IMR-90 (cell line): ENCODE measurements at regions not wholly inside any gene's neighbourhood (a gene's known extent, or its start where the extent isn't known, plus 50 kb on each side); places are given as distances from the start of the nearest gene placed in this dataset.

Experiments used
- ATAC-seq: fragments of 200-7000 bp; cut with Tn5 transposase; 2 replicates; pipeline ENCODE4 v1.9.1; 2020; ENCODE audit warnings: low read depth, mild to moderate bottlenecking, moderate library complexity
- BruUV-seq: library from RNA; stranded (reverse); fragments of 400-500 nt; replicated peaks from 2 replicates; lab custom pipeline; 2021; lab: Mats Ljungman, UMichigan
- CTCF ChIA-PET: fragments of 300-600 bp; formaldehyde crosslinking; extraction: SDS; loops from one replicate; lab custom pipeline; 2021; ENCODE audit warnings: antibody characterized with exemption; lab: Yijun Ruan, JAX
- POLR2A ChIA-PET: fragments of 300-600 bp; sonication (Branson Sonifier 250); formaldehyde crosslinking; loops from one replicate; lab custom pipeline; 2022; ENCODE audit warnings: antibody characterized with exemption; ENCODE audit not compliant: unreplicated experiment; lab: Charles Lee
- DNase-seq: peaks from one replicate; pipeline ENCODE4 v3.0.0; 2013
- H2AFZ ChIP-seq: replicated peaks from 2 replicates; pipeline ENCODE3; 2013; ENCODE audit warnings: low read length, mild to moderate bottlenecking; ENCODE audit not compliant: poor library complexity
- H2AK5ac ChIP-seq: 2 replicates; pipeline ENCODE4 v1.6.1; 2013; ENCODE audit warnings: low read depth, low read length, inconsistent platforms
- H2AK9ac ChIP-seq: replicated peaks from 2 replicates; pipeline ENCODE3; 2013; ENCODE audit warnings: mild to moderate bottlenecking, low read depth, low read length, moderate library complexity; ENCODE audit not compliant: poor library complexity
- H2BK120ac ChIP-seq: 2 replicates; pipeline ENCODE4 v1.6.1; 2013; ENCODE audit warnings: low read depth, low read length, inconsistent platforms
- H2BK15ac ChIP-seq: 3 replicates; pipeline ENCODE4 v1.6.1; 2013; ENCODE audit warnings: low read depth, low read length, inconsistent platforms
- H2BK20ac ChIP-seq: 2 replicates; pipeline ENCODE4 v1.6.1; 2013; ENCODE audit warnings: low read depth, mild to moderate bottlenecking, inconsistent platforms, low read length, moderate library complexity
- H2BK5ac ChIP-seq: 2 replicates; pipeline ENCODE4 v1.6.1; 2013; ENCODE audit warnings: mild to moderate bottlenecking, low read depth, low read length, inconsistent platforms; ENCODE audit not compliant: poor library complexity, severe bottlenecking
- H3K14ac ChIP-seq: replicated peaks from 2 replicates; pipeline ENCODE4 v1.6.1; 2013; ENCODE audit warnings: low read depth, low read length, inconsistent platforms
- H3K18ac ChIP-seq: 2 replicates; pipeline ENCODE4 v1.6.1; 2013; ENCODE audit warnings: low read depth, low read length, control low read depth
- H3K23ac ChIP-seq: 2 replicates; pipeline ENCODE4 v1.6.1; 2013; ENCODE audit warnings: low read depth, low read length, inconsistent platforms
- H3K27ac ChIP-seq: 2 replicates; pipeline ENCODE4 v1.5.1; 2013; ENCODE audit warnings: mild to moderate bottlenecking, control low read depth, low read length; ENCODE audit not compliant: insufficient read depth
- H3K27me3 ChIP-seq: 2 replicates; pipeline ENCODE4 v1.6.1; 2013; ENCODE audit warnings: low read length; ENCODE audit not compliant: control insufficient read depth, insufficient read depth
- H3K36me3 ChIP-seq: 2 replicates; pipeline ENCODE4 v1.6.1; 2013; ENCODE audit warnings: low read length, mixed read lengths; ENCODE audit not compliant: control insufficient read depth, insufficient read depth
- H3K4ac ChIP-seq: 2 replicates; pipeline ENCODE4 v1.6.1; 2013; ENCODE audit warnings: low read depth, low read length, inconsistent platforms
- H3K4me1 ChIP-seq: 2 replicates; pipeline ENCODE4 v1.6.1; 2013; ENCODE audit warnings: low read length, mixed read lengths; ENCODE audit not compliant: control insufficient read depth, insufficient read depth
- H3K4me2 ChIP-seq: 2 replicates; pipeline ENCODE4 v1.6.1; 2013; ENCODE audit warnings: low read depth, mild to moderate bottlenecking, control low read depth, low read length, moderate library complexity
- H3K4me3 ChIP-seq: 2 replicates; pipeline ENCODE4 v1.5.1; 2013; ENCODE audit warnings: low read depth, mild to moderate bottlenecking, control low read depth, low read length, moderate library complexity; ENCODE audit not compliant: insufficient read depth
- H3K56ac ChIP-seq: 2 replicates; pipeline ENCODE4 v1.6.1; 2013; ENCODE audit warnings: low read length, inconsistent platforms; ENCODE audit not compliant: insufficient read depth; ENCODE audit errors: extremely low read depth
- H3K79me1 ChIP-seq, 2 experiments: 2 replicates each; pipeline ENCODE4 v1.6.1; 2013; ENCODE audit warnings: low read length in 2 of 2, inconsistent platforms in 1 of 2, low read depth in 1 of 2
- H3K9ac ChIP-seq: 2 replicates; pipeline ENCODE4 v1.6.1; 2013; ENCODE audit warnings: low read depth, low read length, control low read depth
- H3K9me1 ChIP-seq: 2 replicates; pipeline ENCODE4 v1.6.1; 2013; ENCODE audit warnings: low read length, inconsistent platforms; ENCODE audit not compliant: insufficient read depth
- H3K9me3 ChIP-seq: 2 replicates; pipeline ENCODE4 v1.6.1; 2013; ENCODE audit warnings: low read length; ENCODE audit not compliant: control insufficient read depth, insufficient read depth
- H4K20me1 ChIP-seq: 2 replicates; pipeline ENCODE4 v1.6.1; 2013; ENCODE audit warnings: low read length, inconsistent platforms; ENCODE audit not compliant: insufficient read depth
- H4K5ac ChIP-seq: 2 replicates; pipeline ENCODE4 v1.6.1; 2013; ENCODE audit warnings: mild to moderate bottlenecking, low read depth, low read length, control low read depth
- H4K8ac ChIP-seq, 2 experiments: 2 replicates each; pipeline ENCODE4 v1.6.1; 2013; ENCODE audit warnings: low read depth in 2 of 2, low read length in 2 of 2, control low read depth in 1 of 2, inconsistent platforms in 1 of 2
- H4K91ac ChIP-seq: 2 replicates; pipeline ENCODE4 v1.6.1; 2013; ENCODE audit warnings: low read depth, low read length, inconsistent platforms; ENCODE audit not compliant: insufficient read depth
- BHLHE40 ChIP-seq: fragments of 150-350 bp; IDR thresholded peaks from 2 replicates; pipeline ENCODE4 v1.6.1; 2016; ENCODE audit warnings: mild to moderate bottlenecking, low read depth, low read length
- CEBPB ChIP-seq: IDR thresholded peaks from 2 replicates; pipeline ENCODE4 v1.6.1; 2012; ENCODE audit warnings: low read depth, low read length, improper control_type of control experiment
- CHD1 ChIP-seq: IDR thresholded peaks from 2 replicates; pipeline ENCODE4 v1.6.1; 2012; ENCODE audit warnings: low read depth, low read length, improper control_type of control experiment
- FOS ChIP-seq: fragments of 150-350 bp; IDR thresholded peaks from 2 replicates; pipeline ENCODE4 v1.6.1; 2016; ENCODE audit warnings: low read depth, low read length
- MAZ ChIP-seq: IDR thresholded peaks from 2 replicates; pipeline ENCODE4 v1.6.1; 2012; ENCODE audit warnings: low read depth, mild to moderate bottlenecking, low read length, improper control_type of control experiment, moderate library complexity, borderline replicate concordance
- MXI1 ChIP-seq: IDR thresholded peaks from 2 replicates; pipeline ENCODE4 v1.6.1; 2012; ENCODE audit warnings: low read depth, mild to moderate bottlenecking, low read length, moderate library complexity, borderline replicate concordance
- POLR2A ChIP-seq: IDR thresholded peaks from 2 replicates; pipeline ENCODE4 v1.6.1; 2012; ENCODE audit warnings: mild to moderate bottlenecking, low read depth, low read length
- RAD21 ChIP-seq: IDR thresholded peaks from 2 replicates; pipeline ENCODE4 v1.6.1; 2012; ENCODE audit warnings: low read length, improper control_type of control experiment
- RCOR1 ChIP-seq: IDR thresholded peaks from 2 replicates; pipeline ENCODE4 v1.6.1; 2012; ENCODE audit warnings: mild to moderate bottlenecking, low read length, improper control_type of control experiment; ENCODE audit not compliant: insufficient replicate concordance
- RFX5 ChIP-seq: IDR thresholded peaks from 2 replicates; pipeline ENCODE4 v1.8.0; 2012; ENCODE audit warnings: low read depth, mild to moderate bottlenecking, low read length, moderate library complexity
- SMC3 ChIP-seq: fragments of 150-350 bp; IDR thresholded peaks from 2 replicates; pipeline ENCODE4 v1.6.1; 2016; ENCODE audit warnings: low read depth, mild to moderate bottlenecking, antibody characterized with exemption, low read length, moderate library complexity
- WGBS, 2 experiments: methylation state at CpG; one replicate each; pipeline versions ENCODE4 v1.1.5 to v1.1.7; 2013; ENCODE audit warnings: missing lambda C conversion rate in 2 of 2; ENCODE audit not compliant: insufficient read length in 1 of 2; ENCODE audit errors: extremely low coverage in 2 of 2; 5-methylcytosine and 5-hydroxymethylcytosine counted together
- dilution Hi-C: fragments of 300-500 bp; cut with HindIII; formaldehyde crosslinking; loops from one replicate; pipeline ENCODE4 v1.14.3; 2018; ENCODE audit warnings: low sequenced_read_pairs; ENCODE audit not compliant: unreplicated experiment
- in situ Hi-C: fragments of 300-500 bp; cut with MboI; formaldehyde crosslinking; loops from 3 replicates; pipeline ENCODE4 v1.14.3; 2019; ENCODE audit warnings: low sequenced_read_pairs, inconsistent platforms, mixed read lengths
- intact Hi-C: fragments of 100-400 bp; cut with micrococcal nuclease; formaldehyde crosslinking; loops from 2 replicates; pipeline ENCODE4 v1.10.0; 2022
- TF ChIP-seq, protein P1 (sequence below): conservative IDR thresholded peaks from 2 replicates; pipeline ENCODE4 v1.5.1; 2012; ENCODE audit warnings: mild to moderate bottlenecking, low read depth, low read length, improper control_type of control experiment
- TF ChIP-seq, protein P2 (sequence below): fragments of 150-350 bp; IDR thresholded peaks from 2 replicates; pipeline ENCODE4 v1.6.1; 2016; ENCODE audit warnings: low read depth, mild to moderate bottlenecking, low read length, moderate library complexity, borderline replicate concordance

DNA sequence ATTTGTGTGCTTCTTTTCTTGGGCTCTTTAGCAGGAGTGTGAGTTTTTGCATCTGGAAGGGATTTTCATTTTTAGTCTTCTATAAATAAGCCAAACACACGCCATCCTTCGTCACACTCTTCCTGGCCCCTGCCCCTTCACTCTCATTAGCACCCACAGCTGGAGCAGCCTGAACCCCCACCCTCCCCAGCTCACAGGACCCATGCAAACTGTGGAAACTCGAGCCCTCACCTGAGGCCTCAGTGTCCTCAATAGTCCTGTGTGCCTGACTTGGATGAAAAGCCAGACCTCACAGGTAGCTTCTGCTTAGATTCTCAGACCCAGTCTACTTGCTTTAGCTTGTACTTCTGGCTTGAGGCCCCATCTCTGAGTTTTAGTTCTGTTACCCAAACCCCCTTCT lies 167.9 kb downstream of the MTHFS start:
- H3K18ac ChIP-seq, result no peak overlapping the region
- no peak overlapping the region for H3K14ac ChIP-seq
- H3K9ac ChIP-seq, result no peak overlapping the region
- H3K9me1 ChIP-seq, result no peaks in the 10 kb centered on the region
- H4K8ac ChIP-seq, result no peak overlapping the region
- ChIA-PET POLR2A (no interaction called here), CTCF (no interaction called here)
- no peak for DNase-seq
- H3K4ac ChIP-seq, result no peak overlapping the region
- H3K4me2 ChIP-seq, result no peak overlapping the region
- H2AK9ac ChIP-seq, result no peak overlapping the region
- no peaks in the 10 kb centered on the region for H3K9me3 ChIP-seq
- no peak overlapping the region for H2AFZ ChIP-seq
- H2BK120ac ChIP-seq, result no peak overlapping the region
- TF ChIP-seq MXI1 (no peak), CEBPB (no peak), FOS (no peak), BHLHE40 (no peak), RFX5 (no peak), RCOR1 (no peak), RAD21 (no peak), POLR2A (no peak), CHD1 (no peak), SMC3 (no peak), MAZ (no peak)
- TF ChIP-seq, protein P1, sequence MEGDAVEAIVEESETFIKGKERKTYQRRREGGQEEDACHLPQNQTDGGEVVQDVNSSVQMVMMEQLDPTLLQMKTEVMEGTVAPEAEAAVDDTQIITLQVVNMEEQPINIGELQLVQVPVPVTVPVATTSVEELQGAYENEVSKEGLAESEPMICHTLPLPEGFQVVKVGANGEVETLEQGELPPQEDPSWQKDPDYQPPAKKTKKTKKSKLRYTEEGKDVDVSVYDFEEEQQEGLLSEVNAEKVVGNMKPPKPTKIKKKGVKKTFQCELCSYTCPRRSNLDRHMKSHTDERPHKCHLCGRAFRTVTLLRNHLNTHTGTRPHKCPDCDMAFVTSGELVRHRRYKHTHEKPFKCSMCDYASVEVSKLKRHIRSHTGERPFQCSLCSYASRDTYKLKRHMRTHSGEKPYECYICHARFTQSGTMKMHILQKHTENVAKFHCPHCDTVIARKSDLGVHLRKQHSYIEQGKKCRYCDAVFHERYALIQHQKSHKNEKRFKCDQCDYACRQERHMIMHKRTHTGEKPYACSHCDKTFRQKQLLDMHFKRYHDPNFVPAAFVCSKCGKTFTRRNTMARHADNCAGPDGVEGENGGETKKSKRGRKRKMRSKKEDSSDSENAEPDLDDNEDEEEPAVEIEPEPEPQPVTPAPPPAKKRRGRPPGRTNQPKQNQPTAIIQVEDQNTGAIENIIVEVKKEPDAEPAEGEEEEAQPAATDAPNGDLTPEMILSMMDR, result no peak
- TF ChIP-seq, protein P2, sequence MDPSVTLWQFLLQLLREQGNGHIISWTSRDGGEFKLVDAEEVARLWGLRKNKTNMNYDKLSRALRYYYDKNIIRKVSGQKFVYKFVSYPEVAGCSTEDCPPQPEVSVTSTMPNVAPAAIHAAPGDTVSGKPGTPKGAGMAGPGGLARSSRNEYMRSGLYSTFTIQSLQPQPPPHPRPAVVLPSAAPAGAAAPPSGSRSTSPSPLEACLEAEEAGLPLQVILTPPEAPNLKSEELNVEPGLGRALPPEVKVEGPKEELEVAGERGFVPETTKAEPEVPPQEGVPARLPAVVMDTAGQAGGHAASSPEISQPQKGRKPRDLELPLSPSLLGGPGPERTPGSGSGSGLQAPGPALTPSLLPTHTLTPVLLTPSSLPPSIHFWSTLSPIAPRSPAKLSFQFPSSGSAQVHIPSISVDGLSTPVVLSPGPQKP, result no peak
- H4K5ac ChIP-seq, result no peak overlapping the region
- H3K36me3 ChIP-seq, result no peaks in the 10 kb centered on the region
- no peak overlapping the region for H2AK5ac ChIP-seq
- H3K27ac ChIP-seq, result no peak overlapping the region
- no peak overlapping the region for H3K23ac ChIP-seq
- H4K20me1 ChIP-seq, result no peaks in the 10 kb centered on the region
- H4K91ac ChIP-seq, result no peak overlapping the region
- intact Hi-C loops (no loop called here), in situ Hi-C loops (no loop called here), dilution Hi-C loops (no loop called here)
- WGBS, 2 experiments, result no CpG with 5 or more reads among the region's 3 CpGs
- H3K4me1 ChIP-seq, result no peaks in the 10 kb centered on the region
- no peak overlapping the region for H3K4me3 ChIP-seq
- no TSS peak for BruUV-seq
- H3K27me3 ChIP-seq, result peaks cover 1% of the 10 kb centered on the region
- H2BK5ac ChIP-seq, result no peak overlapping the region
- no peak overlapping the region for H2BK20ac ChIP-seq
- no peak for ATAC-seq
- H3K56ac ChIP-seq, result no peak overlapping the region
- no peaks in the 10 kb centered on the region for H3K79me1 ChIP-seq
- H2BK15ac ChIP-seq, result no peak overlapping the region
